Bone marrow (tissue), 2 donors: ENCODE measurements at regions not wholly inside any gene's neighbourhood (a gene's known extent, or its start where the extent isn't known, plus 50 kb on each side); places are given as distances from the start of the nearest gene placed in this dataset.
"Not testable (repeated sequence)": the region's sequence is repeated elsewhere in the genome, so short reads cannot be mapped to it uniquely, and the experiment has no call there.

Experiments used
- DNase-seq, 2 donors: peaks; one replicate each; lab custom pipeline; 2025; lab: John Stamatoyannopoulos, UW

GRCh38 chr11:69905611-69906452, 86.6 kb upstream of the FGF3 start:
- no peak for DNase-seq

DNA sequence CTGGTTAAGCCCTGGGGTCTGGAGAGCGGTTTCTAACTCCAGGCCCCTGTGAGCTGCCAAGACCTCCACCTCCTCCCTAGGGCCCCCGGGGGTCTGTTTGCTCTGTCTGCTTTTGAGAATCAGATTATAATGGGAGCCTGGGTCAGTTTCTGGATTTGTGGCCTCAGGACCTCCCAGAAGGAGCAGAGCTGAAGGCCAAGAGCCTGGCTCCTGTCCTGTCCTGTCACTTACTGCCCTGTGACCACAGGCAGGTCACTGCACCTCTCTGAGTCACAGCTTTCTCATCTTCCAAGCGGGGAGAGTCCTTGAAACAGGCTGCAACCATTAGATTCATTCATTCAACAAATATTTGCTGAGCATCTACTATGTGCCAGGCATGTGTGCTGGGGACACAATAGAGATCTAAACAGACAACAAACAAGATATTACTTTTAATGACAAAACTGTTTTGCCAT, 87.3 kb upstream of the FGF3 start:
- no peak for DNase-seq

DNA sequence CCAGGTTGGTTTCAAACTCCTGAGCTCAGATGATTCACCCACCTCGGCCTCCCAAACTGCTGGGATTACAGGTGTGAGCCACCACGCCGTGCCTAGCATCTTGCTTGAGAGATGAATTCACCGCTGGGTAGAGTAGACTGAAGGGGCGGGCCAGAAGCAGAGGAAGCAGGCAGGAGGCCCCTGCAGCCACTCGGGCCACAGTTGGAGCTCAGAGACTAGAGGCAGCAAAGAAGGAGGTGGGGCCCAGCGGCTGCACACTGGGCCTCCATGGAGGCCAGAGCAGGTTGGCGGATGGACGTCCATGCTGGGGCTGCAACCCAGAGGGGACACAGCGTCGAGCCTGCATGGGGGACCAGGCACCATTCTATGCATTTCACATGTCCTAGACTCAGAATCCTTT, 88.4 kb upstream of the FGF3 start:
- DNase-seq, result no peak

DNA sequence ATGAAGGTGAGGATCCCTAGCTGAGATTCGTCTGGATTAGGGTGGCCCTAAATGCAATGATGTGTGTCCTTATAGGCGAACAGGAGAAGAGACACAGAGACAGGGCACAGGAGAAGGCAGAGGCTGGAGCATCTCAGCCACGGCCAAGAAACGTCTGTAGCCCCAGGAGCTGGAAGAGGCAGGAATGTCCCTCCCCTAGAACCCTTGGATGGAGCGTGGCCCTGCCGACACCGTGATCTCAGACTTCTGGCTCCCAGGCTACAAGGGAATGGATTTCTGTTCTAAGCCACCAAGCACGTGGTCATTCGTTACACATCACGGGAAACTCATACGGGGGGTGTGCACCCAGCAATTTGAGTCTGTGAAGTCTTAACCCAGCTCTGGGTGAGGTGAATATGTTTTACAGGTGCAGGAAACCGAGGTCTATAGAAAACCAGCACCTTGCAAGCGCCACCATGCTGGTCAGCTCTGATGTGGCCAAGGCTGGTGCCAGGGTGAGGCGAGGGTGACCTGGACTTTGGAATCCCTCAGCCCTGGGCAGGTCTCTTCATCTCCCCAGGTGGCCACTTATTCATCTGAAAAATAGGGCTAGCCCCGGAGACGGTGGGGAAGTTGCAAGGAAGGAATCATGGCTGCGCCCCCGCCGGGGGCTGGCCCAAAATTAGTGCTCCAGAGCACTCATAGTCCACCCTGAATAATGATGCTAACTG, 89.5 kb upstream of the FGF3 start:
- no peak for DNase-seq

- no peak for DNase-seq
Observed at GRCh38 chr11:69909561-69910518, 90.6 kb upstream of the FGF3 start.

- no peak for DNase-seq
Observed at GRCh38 chr11:69910519-69911309, 91.5 kb upstream of the FGF3 start.

DNA sequence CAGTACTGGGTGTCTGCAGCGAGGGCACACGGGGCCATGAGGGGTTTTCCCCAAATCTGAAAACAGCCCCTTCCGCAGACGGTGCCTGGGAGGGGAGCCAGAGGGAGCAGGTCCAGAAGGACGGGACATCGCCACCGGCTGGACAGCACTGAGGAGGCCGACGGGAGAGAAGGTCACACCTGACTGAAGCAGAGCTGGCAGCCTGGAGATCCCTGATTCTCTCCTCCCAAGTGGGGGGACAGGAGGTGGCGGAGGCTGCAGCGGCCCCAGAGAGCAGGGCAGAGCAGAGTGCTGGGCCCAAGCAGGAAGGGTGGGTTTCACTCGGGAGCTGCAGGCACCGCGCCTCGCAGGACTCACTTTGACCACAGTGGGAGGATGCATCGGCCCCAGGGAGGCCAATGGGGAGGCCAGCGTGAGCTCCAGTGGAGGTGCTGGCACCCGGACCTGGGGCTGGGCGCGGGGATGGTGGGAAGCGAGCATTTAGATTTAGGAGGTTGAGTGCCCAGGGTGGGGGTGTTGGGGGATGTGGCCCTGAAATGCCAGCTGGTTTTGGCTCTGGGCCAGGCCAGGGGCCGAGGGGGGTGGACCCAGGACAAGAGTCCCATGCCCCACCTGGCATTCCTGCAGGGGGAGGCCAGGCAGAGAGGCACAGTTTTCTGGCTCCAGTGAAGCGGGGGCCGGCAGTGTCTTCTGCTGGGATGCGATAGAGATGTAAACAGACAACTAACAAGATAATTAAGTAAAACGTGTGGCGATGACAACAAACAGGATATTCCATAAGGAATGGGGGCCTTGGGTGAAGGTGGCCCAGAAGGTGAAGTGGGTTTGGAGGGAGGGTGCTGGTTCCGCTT, 92.3 kb upstream of the FGF3 start:
- no peak for DNase-seq

DNA sequence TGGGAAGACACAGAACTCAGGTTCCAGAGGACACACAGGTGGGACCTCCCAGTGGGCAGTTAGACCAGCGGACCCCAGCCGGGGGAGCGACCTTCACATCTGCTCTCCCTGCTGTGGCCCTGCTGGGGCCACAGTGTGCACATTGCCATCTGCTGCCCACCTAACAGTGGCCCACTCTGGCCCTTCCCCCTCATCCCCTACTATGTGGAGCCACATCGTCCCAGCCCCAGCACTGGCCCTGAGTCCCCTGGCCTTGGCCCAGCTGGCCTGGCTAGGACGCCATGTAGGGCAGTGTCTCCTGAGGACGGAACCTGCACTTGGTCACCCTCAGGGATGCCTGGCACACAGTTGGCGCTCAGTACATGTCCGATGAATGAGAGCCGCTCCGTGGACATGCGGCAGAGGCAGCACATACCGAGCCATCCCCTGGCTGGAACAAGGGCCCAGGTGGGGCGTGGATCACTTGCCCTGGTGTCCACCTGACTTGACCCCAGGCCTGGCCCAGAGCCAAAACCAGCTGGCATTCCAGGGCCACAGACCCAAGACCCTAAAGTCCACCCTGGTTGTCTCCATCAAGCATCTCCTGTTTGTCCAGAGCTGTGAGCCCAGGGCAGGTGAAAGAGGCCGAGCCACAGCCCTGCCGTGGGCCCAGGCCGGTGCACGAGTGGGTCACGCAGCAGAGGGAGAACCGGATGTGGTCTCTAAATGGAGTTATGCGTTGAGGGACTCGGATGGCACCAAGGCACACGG, 93.1 kb upstream of the FGF3 start:
- DNase-seq, result no peak

GRCh38 chr11:69912911-69913451, 93.8 kb upstream of the FGF3 start:
- DNase-seq, result no peak

DNA sequence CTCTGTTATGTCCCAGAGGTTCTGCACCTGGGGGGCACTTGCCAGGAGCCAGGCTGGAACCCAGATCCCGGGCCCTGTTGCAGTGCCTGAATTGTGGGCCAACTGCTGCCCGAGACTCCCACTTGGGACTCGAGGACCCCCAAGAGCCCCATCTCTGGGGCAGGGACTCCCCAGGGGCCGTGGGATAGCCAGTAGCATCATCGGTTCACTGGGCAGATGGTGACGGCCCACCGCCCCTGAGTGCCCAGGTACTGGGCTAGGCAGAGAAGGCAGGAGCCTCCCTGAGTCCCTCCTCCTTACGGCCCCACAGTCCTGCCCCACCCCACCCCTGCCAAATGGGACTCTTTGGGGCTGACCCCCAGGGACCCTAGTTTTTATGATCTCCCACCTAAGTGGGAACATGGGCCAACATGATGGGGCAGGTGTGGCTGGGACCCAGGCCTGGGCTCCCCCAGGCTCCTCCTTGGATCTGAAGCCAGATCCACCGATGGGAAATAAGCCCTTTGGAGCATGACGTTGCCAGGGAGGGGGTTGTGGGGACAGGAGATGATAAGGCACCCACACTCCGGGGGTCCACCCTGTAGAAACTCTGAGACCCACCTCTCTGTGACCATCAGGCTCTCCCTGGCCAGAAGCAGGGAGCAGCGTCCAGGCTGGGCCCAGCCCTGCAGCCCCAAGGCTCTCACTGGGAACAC, 94.5 kb upstream of the FGF3 start:
- DNase-seq, result no peak

DNA sequence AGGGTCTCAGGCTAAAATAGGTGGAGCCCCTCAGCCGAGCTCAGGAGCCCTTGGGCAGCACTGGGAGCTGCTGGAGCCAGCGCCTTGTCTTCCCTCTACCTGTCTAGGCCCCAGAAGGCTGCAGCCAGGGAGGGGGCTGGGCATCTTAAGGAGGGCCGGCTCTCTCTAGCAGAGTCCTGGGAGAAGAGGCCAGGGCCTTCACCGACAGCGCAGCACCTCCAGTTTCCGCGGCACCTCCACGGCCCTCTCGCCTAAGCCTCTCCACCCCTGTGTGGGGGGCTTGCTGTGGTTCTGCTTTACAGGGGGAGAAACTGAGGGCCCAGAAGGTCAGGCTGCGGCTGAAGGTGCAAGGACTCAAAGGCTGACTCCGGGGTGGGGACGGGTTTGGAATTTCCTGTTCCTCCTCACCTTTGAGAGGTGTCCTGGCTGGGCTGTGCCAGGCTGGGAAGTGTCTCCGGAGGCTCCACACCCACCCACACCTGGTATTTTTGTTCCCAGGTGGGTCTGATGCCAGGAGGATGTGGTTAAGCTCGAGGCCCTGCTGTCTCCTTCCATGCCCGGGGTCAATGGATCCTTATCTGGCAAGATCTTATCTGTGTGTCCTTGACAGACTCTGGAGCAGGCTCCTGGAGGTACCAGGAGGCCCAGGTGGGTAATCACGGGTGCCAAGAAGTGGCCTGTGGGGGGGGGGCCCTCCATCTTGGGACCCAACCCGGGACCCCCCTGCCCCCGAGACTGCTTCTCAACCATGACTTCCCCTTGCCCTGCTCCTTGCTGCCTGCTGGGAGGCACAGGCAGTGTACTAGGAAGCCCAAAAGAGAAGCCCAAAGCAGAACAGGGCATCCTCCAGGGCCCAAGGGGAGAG, 95.3 kb upstream of the FGF3 start:
- DNase-seq, result no peak

DNA sequence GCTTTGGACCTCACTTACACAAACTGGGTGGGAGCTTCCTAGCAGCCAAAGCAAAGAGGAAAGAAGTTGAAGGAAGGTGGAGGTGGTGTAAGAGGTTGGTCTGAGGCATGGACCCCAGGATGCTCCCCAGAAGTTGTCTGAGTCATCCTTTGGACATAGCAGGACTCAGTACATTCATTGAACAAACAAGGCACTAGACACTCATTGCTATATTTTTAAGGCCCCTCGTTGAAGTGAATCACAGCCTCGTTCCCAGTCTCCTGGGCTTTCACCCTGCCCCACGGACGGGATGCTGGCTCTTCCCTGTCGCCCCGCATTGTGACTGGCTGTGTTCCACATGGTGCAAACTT, 95.9 kb upstream of the FGF3 start:
- no peak for DNase-seq

GRCh38 chr11:69915501-69916250, 96.5 kb upstream of the FGF3 start:
- DNase-seq, result peak in 1 of 2 donors; percentile 8

DNA sequence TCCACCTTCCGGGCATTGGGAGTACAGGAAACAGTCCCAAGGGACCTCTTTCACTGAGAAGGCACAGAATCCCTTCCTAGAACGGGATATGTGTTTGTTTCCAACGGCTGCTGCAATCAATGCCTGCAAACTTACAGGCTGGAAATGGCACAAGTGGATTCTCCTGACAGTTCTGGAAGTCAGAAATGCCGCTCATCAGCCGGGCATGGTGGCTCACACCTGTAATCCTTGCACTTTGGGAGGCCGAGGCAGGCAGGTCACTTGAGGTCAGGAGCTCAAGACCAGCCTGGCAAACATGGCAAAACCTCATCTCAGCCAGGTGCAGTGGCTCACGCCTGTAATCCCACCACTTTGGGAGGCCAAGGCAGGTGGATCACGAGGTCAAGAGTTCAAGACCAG, 97.0 kb upstream of the FGF3 start:
- DNase-seq, result not testable (repeated sequence)

DNA sequence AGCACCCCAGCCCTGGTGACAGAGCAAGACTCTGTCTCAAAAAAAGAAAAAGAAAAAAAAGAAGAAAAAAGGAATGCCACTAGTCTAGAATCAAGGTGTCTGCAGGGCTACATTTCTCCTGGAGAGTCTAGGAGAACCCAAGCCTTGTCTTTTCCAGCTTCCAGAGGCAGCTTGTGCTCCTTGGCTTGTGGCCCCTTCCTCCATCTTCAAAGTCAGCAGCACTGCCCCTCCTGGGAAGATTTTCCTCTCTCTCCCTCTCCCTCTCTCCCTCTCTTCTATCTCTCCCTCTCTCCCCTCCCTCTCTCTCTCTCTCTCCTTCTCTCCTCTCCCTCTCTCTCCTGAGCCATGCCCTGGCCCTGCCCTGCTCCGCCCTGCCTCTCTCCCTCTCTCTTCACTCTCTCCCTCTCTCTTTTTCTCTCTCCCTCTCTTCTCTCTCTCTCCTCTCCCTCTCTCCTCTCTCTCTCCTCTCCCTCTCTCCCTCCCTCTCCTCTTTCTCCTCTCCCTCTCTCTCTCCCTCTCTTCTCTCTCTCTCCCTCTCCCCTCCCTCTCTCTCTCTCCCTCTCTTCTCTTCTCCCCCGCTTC, 97.7 kb upstream of the FGF3 start:
- DNase-seq, result no peak

GRCh38 chr11:69917529-69917928, 98.3 kb upstream of the FGF3 start:
- DNase-seq, result no peak
